ENCODE measurements at regions not wholly inside any gene's neighbourhood (a gene's known extent, or its start where the extent isn't known, plus 50 kb on each side); places are given as distances from the start of the nearest gene placed in this dataset.

- H3K27ac ChIP-seq, result no peak overlapping the region
- H4K20me1 ChIP-seq (ENCODE audit: insufficient read depth), result no peaks in the 10 kb centered on the region
- no peaks in the 10 kb centered on the region for H3F3A ChIP-seq (ENCODE audit: insufficient read depth)
- no peaks in the 10 kb centered on the region for H3K4me1 ChIP-seq (ENCODE audit: insufficient read depth)
- no peak overlapping the region for H3K4me2 ChIP-seq (ENCODE audit: unreplicated experiment)
- H3K36me3 ChIP-seq (ENCODE audit: low read depth), result no peaks in the 10 kb centered on the region
- no peak overlapping the region for H2AFZ ChIP-seq
- H3K27me3 ChIP-seq (replicated peaks; ENCODE audit: insufficient read depth), result no peaks in the 10 kb centered on the region
- no peaks in the 10 kb centered on the region for H3K9me3 ChIP-seq (ENCODE audit: low read depth)
- H3K4me3 ChIP-seq, result no peak overlapping the region
- 31 to 38% methylated on average over 1 of the region's 1 CpG for WGBS, 2 experiments (ENCODE audit: low coverage in 1 of 2, low lambda C conversion rate in 2 of 2, missing lambda C conversion rate in 2 of 2)
- no peaks in the 10 kb centered on the region for H3K79me2 ChIP-seq (ENCODE audit: insufficient read depth)
- TF ChIP-seq EZH2 (IDR thresholded peaks at IDR 0.05; ENCODE audit: insufficient read depth, poor library complexity, severe bottlenecking) (no peak), EZH2phosphoT487 (IDR thresholded peaks at IDR 0.05; ENCODE audit: insufficient read depth, low read depth) (no peak)
- in situ Hi-C loops (cut with MboI), result no loop called here
- no peak for DNase-seq
- H3K9me2 ChIP-seq (ENCODE audit: insufficient read depth), result no peaks in the 10 kb centered on the region
- no peak overlapping the region for H3K9ac ChIP-seq
These were observed 80.4 kb upstream of the GRPR start for GRCh38 chrX:16042980-16043379.

GRCh38 chrX:16039834-16040233, 83.5 kb upstream of the GRPR start:
- no peak overlapping the region for H3K4me3 ChIP-seq
- H3K9me3 ChIP-seq (ENCODE audit: low read depth), result no peaks in the 10 kb centered on the region
- no peaks in the 10 kb centered on the region for H3K36me3 ChIP-seq (ENCODE audit: low read depth)
- no peaks in the 10 kb centered on the region for H4K20me1 ChIP-seq (ENCODE audit: insufficient read depth)
- no peaks in the 10 kb centered on the region for H3F3A ChIP-seq (ENCODE audit: insufficient read depth)
- no peak overlapping the region for H3K27ac ChIP-seq
- no peak overlapping the region for H3K9ac ChIP-seq
- no peaks in the 10 kb centered on the region for H3K79me2 ChIP-seq (ENCODE audit: insufficient read depth)
- no peak for TF ChIP-seq EZH2 (IDR thresholded peaks at IDR 0.05; ENCODE audit: insufficient read depth, poor library complexity, severe bottlenecking)
- TF ChIP-seq EZH2phosphoT487 (IDR thresholded peaks at IDR 0.05; ENCODE audit: insufficient read depth, low read depth), result no peak
- 73 to 79% methylated on average over 1 of the region's 1 CpG for WGBS, 2 experiments (ENCODE audit: low coverage in 1 of 2, low lambda C conversion rate in 2 of 2, missing lambda C conversion rate in 2 of 2)
- no peak for DNase-seq
- H3K9me2 ChIP-seq (ENCODE audit: insufficient read depth), result no peaks in the 10 kb centered on the region
- no peaks in the 10 kb centered on the region for H3K4me1 ChIP-seq (ENCODE audit: insufficient read depth)
- in situ Hi-C loops (cut with MboI), result no loop called here
- no peak overlapping the region for H2AFZ ChIP-seq
- H3K4me2 ChIP-seq (ENCODE audit: unreplicated experiment), result no peak overlapping the region
- H3K27me3 ChIP-seq (replicated peaks; ENCODE audit: insufficient read depth), result no peaks in the 10 kb centered on the region

GRCh38 chrX:16039363-16039762, 84.0 kb upstream of the GRPR start:
- Histone ChIP-seq H3K27me3 (replicated peaks; ENCODE audit: insufficient read depth) (no peaks in the 10 kb centered on the region), H3K4me2 (ENCODE audit: unreplicated experiment) (no peak overlapping the region), H3K79me2 (ENCODE audit: insufficient read depth) (no peaks in the 10 kb centered on the region), H3K9me2 (ENCODE audit: insufficient read depth) (no peaks in the 10 kb centered on the region), H3K27ac (no peak overlapping the region), H3K9me3 (ENCODE audit: low read depth) (no peaks in the 10 kb centered on the region), H4K20me1 (ENCODE audit: insufficient read depth) (no peaks in the 10 kb centered on the region), H3K36me3 (ENCODE audit: low read depth) (no peaks in the 10 kb centered on the region), H2AFZ (no peak overlapping the region), H3K9ac (no peak overlapping the region), H3K4me1 (ENCODE audit: insufficient read depth) (no peaks in the 10 kb centered on the region), H3K4me3 (no peak overlapping the region), H3F3A (ENCODE audit: insufficient read depth) (no peaks in the 10 kb centered on the region)
- no peak for TF ChIP-seq EZH2phosphoT487 (IDR thresholded peaks at IDR 0.05; ENCODE audit: insufficient read depth, low read depth)
- TF ChIP-seq EZH2 (IDR thresholded peaks at IDR 0.05; ENCODE audit: insufficient read depth, poor library complexity, severe bottlenecking), result no peak
- in situ Hi-C loops (cut with MboI), result no loop called here
- DNase-seq, result no peak

- Histone ChIP-seq H3K9me3 (ENCODE audit: low read depth) (no peaks in the 10 kb centered on the region), H3K4me1 (ENCODE audit: insufficient read depth) (0 out of 2 replicates have a peak, but pooled peaks cover 6% of the 10 kb centered on the region), H3F3A (ENCODE audit: insufficient read depth) (no peaks in the 10 kb centered on the region), H3K9me2 (ENCODE audit: insufficient read depth) (no peaks in the 10 kb centered on the region), H3K27ac (no peak overlapping the region), H3K4me3 (no peak overlapping the region), H3K27me3 (replicated peaks; ENCODE audit: insufficient read depth) (no peaks in the 10 kb centered on the region), H3K9ac (no peak overlapping the region), H2AFZ (no peak overlapping the region), H3K79me2 (ENCODE audit: insufficient read depth) (no peaks in the 10 kb centered on the region), H3K36me3 (ENCODE audit: low read depth) (no peaks in the 10 kb centered on the region), H4K20me1 (ENCODE audit: insufficient read depth) (no peaks in the 10 kb centered on the region), H3K4me2 (ENCODE audit: unreplicated experiment) (no peak overlapping the region)
- in situ Hi-C loops (cut with MboI), result no loop called here
- TF ChIP-seq EZH2phosphoT487 (IDR thresholded peaks at IDR 0.05; ENCODE audit: insufficient read depth, low read depth) (no peak), EZH2 (IDR thresholded peaks at IDR 0.05; ENCODE audit: insufficient read depth, poor library complexity, severe bottlenecking) (no peak)
- WGBS, 2 experiments (ENCODE audit: low coverage in 1 of 2, low lambda C conversion rate in 2 of 2, missing lambda C conversion rate in 2 of 2), result 0 to 8% methylated on average over 4 of the region's 4 CpGs
- peak; percentile 38 for DNase-seq
These were observed 90.0 kb upstream of the GRPR start for GRCh38 chrX:16033331-16033730.

GRCh38 chrX:16028576-16028975, 94.8 kb upstream of the GRPR start:
- Histone ChIP-seq H3K79me2 (ENCODE audit: insufficient read depth) (no peaks in the 10 kb centered on the region), H3K9me2 (ENCODE audit: insufficient read depth) (no peaks in the 10 kb centered on the region), H4K20me1 (ENCODE audit: insufficient read depth) (no peaks in the 10 kb centered on the region), H3K9ac (no peak overlapping the region), H3K36me3 (ENCODE audit: low read depth) (no peaks in the 10 kb centered on the region), H3K27me3 (replicated peaks; ENCODE audit: insufficient read depth) (no peaks in the 10 kb centered on the region), H3K4me1 (ENCODE audit: insufficient read depth) (peaks cover 18% of the 10 kb centered on the region; the same call in 1 of the 2 replicates), H3K27ac (no peak overlapping the region), H3K9me3 (ENCODE audit: low read depth) (no peaks in the 10 kb centered on the region), H2AFZ (no peak overlapping the region), H3K4me2 (ENCODE audit: unreplicated experiment) (no peak overlapping the region), H3F3A (ENCODE audit: insufficient read depth) (0 out of 2 replicates have a peak, but pooled peaks cover 12% of the 10 kb centered on the region), H3K4me3 (no peak overlapping the region)
- no peak for DNase-seq
- in situ Hi-C loops (cut with MboI), result no loop called here
- TF ChIP-seq EZH2 (IDR thresholded peaks at IDR 0.05; ENCODE audit: insufficient read depth, poor library complexity, severe bottlenecking) (no peak), EZH2phosphoT487 (IDR thresholded peaks at IDR 0.05; ENCODE audit: insufficient read depth, low read depth) (no peak)
- whole genome bisulfite sequencing, 2 experiments (ENCODE audit: low coverage in 1 of 2, low lambda C conversion rate in 2 of 2, missing lambda C conversion rate in 2 of 2), result 14 to 31% methylated on average over 1 of the region's 1 CpG

Data from GM23248 (cell line).